HuH-7.5 (cell line): ENCODE measurements at regions not wholly inside any gene's neighbourhood (a gene's known extent, or its start where the extent isn't known, plus 50 kb on each side); places are given as distances from the start of the nearest gene placed in this dataset.
"Not testable (repeated sequence)": the region's sequence is repeated elsewhere in the genome, so short reads cannot be mapped to it uniquely, and the experiment has no call there.

ENCODE experiments used
- DNase-seq: peaks from one replicate; pipeline ENCODE4 v3.0.0; 2011; ENCODE audit warnings: low spot score

GRCh38 chr12:127083008-127083949 lies 1183.7 kb upstream of the TMEM132C start:
- DNase-seq: peak; percentile 16

- no peak for DNase-seq
Measured at GRCh38 chr12:127101076-127101475, 1165.9 kb upstream of the TMEM132C start.

- DNase-seq: no peak
Measured at GRCh38 chr12:127106041-127106440, 1160.9 kb upstream of the TMEM132C start.

GRCh38 chr12:127106697-127107096 lies 1160.3 kb upstream of the TMEM132C start:
- no peak for DNase-seq

- DNase-seq: no peak
Measured at GRCh38 chr12:127107744-127108143, 1159.2 kb upstream of the TMEM132C start.

- DNase-seq: no peak
Measured at GRCh38 chr12:127108360-127109215, 1158.4 kb upstream of the TMEM132C start.

- no peak for DNase-seq
Measured at GRCh38 chr12:127113945-127114344, 1153.0 kb upstream of the TMEM132C start.

- no peak for DNase-seq
Measured at GRCh38 chr12:127115468-127116035, 1151.4 kb upstream of the TMEM132C start.

- DNase-seq: no peak
Measured at GRCh38 chr12:127118251-127118650, 1148.7 kb upstream of the TMEM132C start.

GRCh38 chr12:127119600-127120140 lies 1147.3 kb upstream of the TMEM132C start:
- DNase-seq: no peak

- no peak for DNase-seq
Measured at GRCh38 chr12:127120851-127121250, 1146.1 kb upstream of the TMEM132C start.

GRCh38 chr12:127121494-127122084 lies 1145.4 kb upstream of the TMEM132C start:
- no peak for DNase-seq

- no peak for DNase-seq
Measured at GRCh38 chr12:127125607-127126259, 1141.2 kb upstream of the TMEM132C start.

- no peak for DNase-seq
Measured at GRCh38 chr12:127126260-127126628, 1140.7 kb upstream of the TMEM132C start.

GRCh38 chr12:127127897-127128296 lies 1139.1 kb upstream of the TMEM132C start:
- no peak for DNase-seq

GRCh38 chr12:127130506-127131124 lies 1136.4 kb upstream of the TMEM132C start:
- DNase-seq: no peak

- no peak for DNase-seq
Measured at GRCh38 chr12:127133675-127134335, 1133.2 kb upstream of the TMEM132C start.

GRCh38 chr12:127140864-127141484 lies 1126.0 kb upstream of the TMEM132C start:
- DNase-seq: not testable (repeated sequence)

GRCh38 chr12:127143020-127143419 lies 1124.0 kb upstream of the TMEM132C start:
- no peak for DNase-seq

- DNase-seq: no peak
Measured at GRCh38 chr12:127144770-127145169, 1122.2 kb upstream of the TMEM132C start.
